NCI-H187 (cell line): ENCODE measurements at regions not wholly inside any gene's neighbourhood (a gene's known extent, or its start where the extent isn't known, plus 50 kb on each side); places are given as distances from the start of the nearest gene placed in this dataset.
"Not testable (repeated sequence)": the region's sequence is repeated elsewhere in the genome, so short reads cannot be mapped to it uniquely, and the experiment has no call there.

Experiments
- DNase-seq, 2 experiments: peaks; one replicate each; lab custom pipeline; 2025; lab: John Stamatoyannopoulos, UW

- not testable (repeated sequence) for DNase-seq
These were observed 208.1 kb downstream of the SLC38A4 start for GRCh38 chr12:46617737-46618136.

- DNase-seq: no peak
These were observed 208.6 kb downstream of the SLC38A4 start for GRCh38 chr12:46617167-46617566.

- DNase-seq: no peak
These were observed 215.0 kb downstream of the SLC38A4 start for GRCh38 chr12:46610754-46611153.

- no peak for DNase-seq
These were observed 216.1 kb downstream of the SLC38A4 start for GRCh38 chr12:46609674-46610073.

GRCh38 chr12:46609273-46609623 lies 216.5 kb downstream of the SLC38A4 start:
- no peak for DNase-seq

- no peak for DNase-seq
These were observed 217.1 kb downstream of the SLC38A4 start for GRCh38 chr12:46608431-46609272.

GRCh38 chr12:46604684-46605083 lies 221.1 kb downstream of the SLC38A4 start:
- no peak for DNase-seq

GRCh38 chr12:46603776-46604456 lies 221.9 kb downstream of the SLC38A4 start:
- DNase-seq: no peak

GRCh38 chr12:46602474-46602873 lies 223.3 kb downstream of the SLC38A4 start:
- no peak for DNase-seq

- no peak for DNase-seq
These were observed 218.6 kb upstream of the SLC38A2 start for GRCh38 chr12:46590991-46591703.

- peak; percentile 61 to 81 for DNase-seq
These were observed 213.5 kb upstream of the SLC38A2 start for GRCh38 chr12:46585854-46586621.

- not testable (repeated sequence) for DNase-seq
These were observed 211.5 kb upstream of the SLC38A2 start for GRCh38 chr12:46584098-46584497.

- DNase-seq: not testable (repeated sequence)
These were observed 209.4 kb upstream of the SLC38A2 start for GRCh38 chr12:46581990-46582389.

GRCh38 chr12:46580445-46580844 lies 207.9 kb upstream of the SLC38A2 start:
- no peak for DNase-seq

- no peak for DNase-seq
These were observed 206.9 kb upstream of the SLC38A2 start for GRCh38 chr12:46579474-46579873.

- no peak for DNase-seq
These were observed 205.8 kb upstream of the SLC38A2 start for GRCh38 chr12:46578190-46578982.

GRCh38 chr12:46577063-46577776 lies 204.6 kb upstream of the SLC38A2 start:
- no peak for DNase-seq

GRCh38 chr12:46574847-46575246 lies 202.3 kb upstream of the SLC38A2 start:
- DNase-seq: no peak

GRCh38 chr12:46573347-46573658 lies 200.7 kb upstream of the SLC38A2 start:
- no peak for DNase-seq

- no peak for DNase-seq
These were observed 200.2 kb upstream of the SLC38A2 start for GRCh38 chr12:46572644-46573346.
